Sigmoid colon (tissue), 4 donors: ENCODE measurements at regions not wholly inside any gene's neighbourhood (a gene's known extent, or its start where the extent isn't known, plus 50 kb on each side); places are given as distances from the start of the nearest gene placed in this dataset.
"Not testable (repeated sequence)": the region's sequence is repeated elsewhere in the genome, so short reads cannot be mapped to it uniquely, and the experiment has no call there.

Experiments used
- CTCF ChIP-seq, 4 experiments: fragments of 450-650 bp in 3 of 4; fragments of 200-600 bp in 1 of 4; IDR thresholded peaks; one replicate each; pipeline ENCODE4 v1.5.1; 2016 to 2019; ENCODE audit warnings: antibody characterized with exemption in 4 of 4, mild to moderate bottlenecking in 3 of 4, moderate library complexity in 2 of 4
- EP300 ChIP-seq, 4 donors: sonication (generic); formaldehyde crosslinking; IDR thresholded peaks; one replicate each; pipeline ENCODE4 v1.6.1; 2017; ENCODE audit warnings: antibody characterized with exemption in 4 of 4

- not testable (repeated sequence) for TF ChIP-seq CTCF, EP300 (IDR thresholded peaks at IDR 0.05)
These were observed 211.8 kb downstream of the BTBD3 start for GRCh38 chr20:12129532-12129931.
